ENCODE measurements at regions not wholly inside any gene's neighbourhood (a gene's known extent, or its start where the extent isn't known, plus 50 kb on each side); places are given as distances from the start of the nearest gene placed in this dataset.

DNA sequence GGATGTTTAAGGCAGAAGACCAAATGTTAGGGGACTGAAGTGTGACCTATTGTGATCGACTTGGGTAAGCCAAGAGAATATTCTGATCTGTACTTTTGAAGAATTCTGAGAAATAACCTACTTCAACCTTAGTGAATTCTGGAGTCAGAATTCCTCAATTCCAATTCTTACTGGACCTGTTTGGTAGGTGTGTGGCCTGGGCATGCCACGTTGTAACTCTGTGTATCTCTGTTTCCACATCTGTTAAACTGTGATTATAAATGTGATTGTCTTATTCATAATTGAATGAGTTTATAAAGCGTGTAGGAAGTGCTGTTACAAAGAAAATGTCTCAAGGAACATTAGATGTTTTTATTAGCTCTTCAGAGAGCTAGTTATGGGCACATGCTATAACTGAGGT, 64.5 kb downstream of the TUSC1 start:
- Histone ChIP-seq H3K9me3 (no peaks in the 10 kb centered on the region), H3K27me3 (no peaks in the 10 kb centered on the region)
- TF ChIP-seq, protein P1, sequence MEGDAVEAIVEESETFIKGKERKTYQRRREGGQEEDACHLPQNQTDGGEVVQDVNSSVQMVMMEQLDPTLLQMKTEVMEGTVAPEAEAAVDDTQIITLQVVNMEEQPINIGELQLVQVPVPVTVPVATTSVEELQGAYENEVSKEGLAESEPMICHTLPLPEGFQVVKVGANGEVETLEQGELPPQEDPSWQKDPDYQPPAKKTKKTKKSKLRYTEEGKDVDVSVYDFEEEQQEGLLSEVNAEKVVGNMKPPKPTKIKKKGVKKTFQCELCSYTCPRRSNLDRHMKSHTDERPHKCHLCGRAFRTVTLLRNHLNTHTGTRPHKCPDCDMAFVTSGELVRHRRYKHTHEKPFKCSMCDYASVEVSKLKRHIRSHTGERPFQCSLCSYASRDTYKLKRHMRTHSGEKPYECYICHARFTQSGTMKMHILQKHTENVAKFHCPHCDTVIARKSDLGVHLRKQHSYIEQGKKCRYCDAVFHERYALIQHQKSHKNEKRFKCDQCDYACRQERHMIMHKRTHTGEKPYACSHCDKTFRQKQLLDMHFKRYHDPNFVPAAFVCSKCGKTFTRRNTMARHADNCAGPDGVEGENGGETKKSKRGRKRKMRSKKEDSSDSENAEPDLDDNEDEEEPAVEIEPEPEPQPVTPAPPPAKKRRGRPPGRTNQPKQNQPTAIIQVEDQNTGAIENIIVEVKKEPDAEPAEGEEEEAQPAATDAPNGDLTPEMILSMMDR (IDR thresholded peaks at IDR 0.05) = no peak
- no peak for TF ChIP-seq POLR2A (IDR thresholded peaks at IDR 0.05)

DNA sequence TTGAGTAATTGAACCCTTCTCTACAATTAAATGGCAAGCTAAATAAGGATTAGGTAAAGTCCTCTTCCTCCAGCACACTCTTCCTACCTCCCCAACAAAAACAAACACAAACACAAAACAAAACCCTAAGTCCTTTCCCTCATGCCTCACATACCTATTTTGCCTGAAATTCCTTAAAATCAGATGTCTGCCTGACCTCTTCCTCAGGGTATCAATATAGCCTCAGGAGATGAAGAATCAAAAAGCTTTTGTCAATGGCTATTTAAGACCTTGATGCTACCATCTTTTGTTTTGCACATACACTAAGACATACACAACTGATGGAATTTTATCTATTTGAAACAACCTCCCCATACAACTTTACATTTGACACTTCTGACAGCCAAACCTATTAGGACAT, 75.1 kb downstream of the TUSC1 start:
- no peaks in the 10 kb centered on the region for H3K27me3 ChIP-seq
- H3K4me3 ChIP-seq = no peak overlapping the region
- H3K27ac ChIP-seq = no peak overlapping the region
- DNase-seq = no peak
- H3K9me3 ChIP-seq = no peaks in the 10 kb centered on the region
- H3K36me3 ChIP-seq = no peaks in the 10 kb centered on the region
- TF ChIP-seq, protein P1 (IDR thresholded peaks at IDR 0.05) = no peak
- no peak for TF ChIP-seq POLR2A (IDR thresholded peaks at IDR 0.05)
- H3K4me1 ChIP-seq = no peaks in the 10 kb centered on the region

More for the DNA sequence above, 64.5 kb downstream of the TUSC1 start:
- H3K27ac ChIP-seq = no peak overlapping the region
- no peaks in the 10 kb centered on the region for H3K4me1 ChIP-seq
- DNase-seq = no peak
- no peak overlapping the region for H3K4me3 ChIP-seq
- H3K36me3 ChIP-seq = no peaks in the 10 kb centered on the region

DNA sequence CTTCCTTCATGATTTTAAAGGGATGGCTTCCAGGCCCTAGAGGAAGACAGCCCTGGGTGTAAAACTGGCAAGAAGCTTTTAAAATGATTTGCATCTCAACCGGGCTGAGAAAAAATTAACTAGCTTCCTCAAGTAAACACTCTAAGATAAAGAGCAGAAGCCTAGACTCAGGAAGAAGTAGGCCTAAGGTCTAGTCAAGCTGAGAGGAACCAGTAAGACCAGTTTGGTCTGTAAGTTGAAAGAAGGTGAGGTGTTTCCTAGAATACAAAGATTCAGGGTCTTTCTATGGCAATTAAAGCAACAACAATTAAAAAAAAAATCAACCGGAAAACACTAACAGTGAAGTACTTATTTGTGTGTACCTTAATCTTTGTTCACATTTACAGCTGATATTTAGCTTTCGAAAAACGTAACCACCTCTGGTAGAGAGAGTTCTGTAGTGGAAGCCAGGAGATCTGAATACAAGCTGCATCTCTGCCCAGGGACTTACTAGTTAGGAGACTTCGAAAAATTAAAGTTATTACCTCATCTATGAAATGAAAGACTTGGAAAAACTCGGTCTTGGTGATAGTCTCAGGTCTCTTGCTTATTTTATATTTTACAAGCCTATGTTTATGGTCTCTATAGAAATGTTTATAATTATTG, 75.7 kb downstream of the TUSC1 start:
- H3K27me3 ChIP-seq = no peaks in the 10 kb centered on the region
- H3K4me3 ChIP-seq = no peak overlapping the region
- H3K4me1 ChIP-seq = no peaks in the 10 kb centered on the region
- TF ChIP-seq, protein P1 (IDR thresholded peaks at IDR 0.05) = no peak
- no peak for TF ChIP-seq POLR2A (IDR thresholded peaks at IDR 0.05)
- no peaks in the 10 kb centered on the region for H3K9me3 ChIP-seq
- H3K27ac ChIP-seq = no peak overlapping the region
- H3K36me3 ChIP-seq = no peaks in the 10 kb centered on the region
- no peak for DNase-seq

DNA sequence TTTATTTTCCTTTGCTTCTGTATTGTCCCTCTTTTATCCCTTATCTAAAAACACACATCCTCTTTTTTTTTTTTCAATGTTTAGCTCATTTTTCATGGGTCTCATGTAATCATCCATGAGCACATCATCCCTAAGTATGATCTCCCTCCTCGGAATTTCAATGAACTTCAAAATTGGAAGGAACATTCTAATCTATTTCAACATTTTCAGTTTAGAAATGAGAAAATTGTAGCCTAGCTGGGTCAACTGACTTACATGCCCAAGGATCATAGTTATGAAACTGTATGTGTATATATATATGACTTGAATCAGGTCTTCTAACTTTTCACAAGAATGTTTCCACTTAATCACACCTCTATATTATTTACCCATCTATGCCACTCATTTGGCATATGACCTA, 77.7 kb downstream of the TUSC1 start:
- Histone ChIP-seq H3K36me3 (no peaks in the 10 kb centered on the region), H3K4me3 (no peak overlapping the region)

DNA sequence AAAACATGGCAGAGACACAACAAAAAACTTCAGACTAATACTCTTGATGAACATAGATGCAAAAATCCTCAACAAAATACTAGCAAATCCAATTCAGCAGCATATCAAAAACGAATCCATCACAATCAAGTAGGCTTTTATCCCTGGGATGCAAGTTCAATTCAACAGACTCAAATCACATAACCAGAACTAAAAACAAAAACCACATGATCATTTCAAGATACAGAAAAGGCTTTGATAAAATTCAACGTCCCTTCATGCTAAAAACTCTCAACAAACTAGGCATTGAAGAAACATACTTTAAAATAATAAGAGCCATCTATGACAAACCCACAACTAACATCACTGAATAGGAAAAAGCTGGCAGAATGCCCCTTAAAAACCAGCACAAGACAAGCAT, 93.6 kb downstream of the TUSC1 start:
- H3K9me3 ChIP-seq = no peaks in the 10 kb centered on the region
- H3K36me3 ChIP-seq = no peaks in the 10 kb centered on the region
- TF ChIP-seq, protein P1 (IDR thresholded peaks at IDR 0.05) = no peak
- no peak for TF ChIP-seq POLR2A (IDR thresholded peaks at IDR 0.05)
- DNase-seq = no peak
- no peak overlapping the region for H3K27ac ChIP-seq
- no peak overlapping the region for H3K4me3 ChIP-seq
- H3K4me1 ChIP-seq = no peaks in the 10 kb centered on the region
- H3K27me3 ChIP-seq = no peaks in the 10 kb centered on the region

More for the DNA sequence above, 77.7 kb downstream of the TUSC1 start:
- no peaks in the 10 kb centered on the region for H3K27me3 ChIP-seq
- H3K9me3 ChIP-seq = no peaks in the 10 kb centered on the region
- no peak overlapping the region for H3K27ac ChIP-seq
- no peaks in the 10 kb centered on the region for H3K4me1 ChIP-seq
- TF ChIP-seq, protein P1 (IDR thresholded peaks at IDR 0.05) = no peak
- TF ChIP-seq POLR2A (IDR thresholded peaks at IDR 0.05) = no peak
- DNase-seq = no peak

DNA sequence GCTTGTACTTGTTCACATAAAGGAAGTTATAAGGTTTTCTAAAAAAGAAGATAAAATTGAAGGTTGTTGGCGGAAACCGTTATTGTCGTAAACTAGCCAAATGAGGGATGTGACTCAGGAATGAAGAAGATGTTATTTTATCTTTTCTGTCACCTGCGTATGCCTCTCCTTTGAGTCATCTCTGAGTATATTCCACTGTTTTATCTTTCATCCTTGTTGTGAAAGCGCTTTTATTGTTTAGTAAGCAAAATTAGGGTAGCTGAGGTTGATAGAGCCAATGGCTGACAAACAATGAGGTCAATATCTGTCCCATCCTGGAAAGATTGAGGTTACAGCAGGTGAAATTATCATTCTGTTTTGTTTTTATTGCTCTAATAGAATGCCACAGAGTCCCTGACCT, 105.0 kb downstream of the TUSC1 start:
- no peaks in the 10 kb centered on the region for H3K27me3 ChIP-seq
- no peak for TF ChIP-seq POLR2A (IDR thresholded peaks at IDR 0.05)
- TF ChIP-seq, protein P1 (IDR thresholded peaks at IDR 0.05) = no peak
- no peak overlapping the region for H3K27ac ChIP-seq
- H3K4me1 ChIP-seq = no peaks in the 10 kb centered on the region
- no peak overlapping the region for H3K4me3 ChIP-seq
- no peaks in the 10 kb centered on the region for H3K36me3 ChIP-seq
- DNase-seq = no peak
- H3K9me3 ChIP-seq = no peaks in the 10 kb centered on the region

Measured in Peyer's patch (tissue), 4 donors.